ENCODE measurements at regions not wholly inside any gene's neighbourhood (a gene's known extent, or its start where the extent isn't known, plus 50 kb on each side); places are given as distances from the start of the nearest gene placed in this dataset.

DNA sequence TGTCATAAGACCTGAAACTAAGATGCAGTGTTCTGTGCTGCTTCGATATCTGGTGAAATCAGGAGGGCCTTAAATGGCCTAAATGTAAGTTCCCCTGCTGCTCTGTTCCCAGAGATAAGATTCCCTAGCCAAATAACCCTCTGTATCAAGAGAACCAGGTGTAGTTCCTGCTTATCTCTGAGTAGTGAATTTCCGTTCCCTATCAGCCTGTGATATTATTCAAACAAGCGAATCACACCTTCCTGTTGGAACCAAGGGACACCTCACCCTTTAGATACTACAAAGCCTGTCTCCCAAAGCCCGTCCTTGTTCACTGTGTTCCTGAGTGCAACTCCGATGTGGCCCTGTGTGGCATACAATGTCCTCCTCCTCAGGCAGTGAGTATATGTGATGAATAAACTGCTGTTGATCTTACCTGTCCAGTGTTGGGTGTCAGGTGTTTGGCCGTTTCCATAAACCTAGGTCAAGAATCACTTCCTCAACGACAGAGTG, 52.2 kb upstream of the COCH start (continued):
- TF ChIP-seq HDAC1 (IDR thresholded peaks at IDR 0.05) (peak; percentile 37 to 71; a peak in 3 of 4 replicates), MCM7 (IDR thresholded peaks at IDR 0.05) (no peak), MTA2 (IDR thresholded peaks at IDR 0.05; ENCODE audit: low read depth) (peak; percentile 96), NR4A1 (CRISPR knock-in tag; IDR thresholded peaks at IDR 0.05) (no peak), NR4A1 (tag; IDR thresholded peaks at IDR 0.05) (0 out of 2 replicates have a peak, but pooled peaks have one; percentile 64), NCOA1 (IDR thresholded peaks at IDR 0.05; ENCODE audit: low read depth) (peak; percentile 91), SOX6 (IDR thresholded peaks at IDR 0.05) (peak; percentile 96), TSC22D4 (tag; IDR thresholded peaks at IDR 0.05) (no peak), HMGN3 (IDR thresholded peaks at IDR 0.05; ENCODE audit: borderline replicate concordance, extremely low read depth, insufficient read length, low read depth, low read length) (peak; percentile 62), SRF (CRISPR knock-in tag; IDR thresholded peaks at IDR 0.05) (peak in 1 of 2 experiments; percentile 83; a peak in 1 of 4 replicates), ZNF324 (CRISPR knock-in tag; IDR thresholded peaks at IDR 0.05) (no peak), SLC30A9 (CRISPR knock-in tag; IDR thresholded peaks at IDR 0.05) (no peak), ZNF3 (CRISPR knock-in tag; IDR thresholded peaks at IDR 0.05) (no peak), SAP30 (IDR thresholded peaks at IDR 0.05; ENCODE audit: borderline replicate concordance, insufficient read depth, low read depth, low read length, poor library complexity, severe bottlenecking) (no peak), HSF4 (CRISPR knock-in tag; IDR thresholded peaks at IDR 0.05; ENCODE audit: borderline replicate concordance) (no peak), TOE1 (IDR thresholded peaks at IDR 0.05; ENCODE audit: borderline replicate concordance) (peak; percentile 58), TOE1 (CRISPR knock-in tag; IDR thresholded peaks at IDR 0.05; ENCODE audit: borderline replicate concordance, low read depth) (no peak), ZNF717 (CRISPR knock-in tag; IDR thresholded peaks at IDR 0.05) (no peak), ZKSCAN1 (IDR thresholded peaks at IDR 0.05; ENCODE audit: low read depth, low read length) (no peak), PYGO2 (tag; IDR thresholded peaks at IDR 0.05) (peak; percentile 72; the same call in 1 of the 2 replicates), MTA1 (IDR thresholded peaks at IDR 0.05; ENCODE audit: borderline replicate concordance) (peak; percentile 85; the same call in 1 of the 2 replicates)
- TF ChIP-seq, protein P1, sequence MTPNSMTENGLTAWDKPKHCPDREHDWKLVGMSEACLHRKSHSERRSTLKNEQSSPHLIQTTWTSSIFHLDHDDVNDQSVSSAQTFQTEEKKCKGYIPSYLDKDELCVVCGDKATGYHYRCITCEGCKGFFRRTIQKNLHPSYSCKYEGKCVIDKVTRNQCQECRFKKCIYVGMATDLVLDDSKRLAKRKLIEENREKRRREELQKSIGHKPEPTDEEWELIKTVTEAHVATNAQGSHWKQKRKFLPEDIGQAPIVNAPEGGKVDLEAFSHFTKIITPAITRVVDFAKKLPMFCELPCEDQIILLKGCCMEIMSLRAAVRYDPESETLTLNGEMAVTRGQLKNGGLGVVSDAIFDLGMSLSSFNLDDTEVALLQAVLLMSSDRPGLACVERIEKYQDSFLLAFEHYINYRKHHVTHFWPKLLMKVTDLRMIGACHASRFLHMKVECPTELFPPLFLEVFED (CRISPR knock-in tag; conservative IDR thresholded peaks at IDR 0.05): no peak
- TF ChIP-seq, protein P2, sequence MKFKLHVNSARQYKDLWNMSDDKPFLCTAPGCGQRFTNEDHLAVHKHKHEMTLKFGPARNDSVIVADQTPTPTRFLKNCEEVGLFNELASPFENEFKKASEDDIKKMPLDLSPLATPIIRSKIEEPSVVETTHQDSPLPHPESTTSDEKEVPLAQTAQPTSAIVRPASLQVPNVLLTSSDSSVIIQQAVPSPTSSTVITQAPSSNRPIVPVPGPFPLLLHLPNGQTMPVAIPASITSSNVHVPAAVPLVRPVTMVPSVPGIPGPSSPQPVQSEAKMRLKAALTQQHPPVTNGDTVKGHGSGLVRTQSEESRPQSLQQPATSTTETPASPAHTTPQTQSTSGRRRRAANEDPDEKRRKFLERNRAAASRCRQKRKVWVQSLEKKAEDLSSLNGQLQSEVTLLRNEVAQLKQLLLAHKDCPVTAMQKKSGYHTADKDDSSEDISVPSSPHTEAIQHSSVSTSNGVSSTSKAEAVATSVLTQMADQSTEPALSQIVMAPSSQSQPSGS (CRISPR knock-in tag; IDR thresholded peaks at IDR 0.05): no peak
- TF ChIP-seq, protein P3, sequence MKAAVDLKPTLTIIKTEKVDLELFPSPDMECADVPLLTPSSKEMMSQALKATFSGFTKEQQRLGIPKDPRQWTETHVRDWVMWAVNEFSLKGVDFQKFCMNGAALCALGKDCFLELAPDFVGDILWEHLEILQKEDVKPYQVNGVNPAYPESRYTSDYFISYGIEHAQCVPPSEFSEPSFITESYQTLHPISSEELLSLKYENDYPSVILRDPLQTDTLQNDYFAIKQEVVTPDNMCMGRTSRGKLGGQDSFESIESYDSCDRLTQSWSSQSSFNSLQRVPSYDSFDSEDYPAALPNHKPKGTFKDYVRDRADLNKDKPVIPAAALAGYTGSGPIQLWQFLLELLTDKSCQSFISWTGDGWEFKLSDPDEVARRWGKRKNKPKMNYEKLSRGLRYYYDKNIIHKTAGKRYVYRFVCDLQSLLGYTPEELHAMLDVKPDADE (conservative IDR thresholded peaks at IDR 0.05; ENCODE audit: control insufficient read depth, low read depth, low read length): no peak
- TF ChIP-seq, protein P4, sequence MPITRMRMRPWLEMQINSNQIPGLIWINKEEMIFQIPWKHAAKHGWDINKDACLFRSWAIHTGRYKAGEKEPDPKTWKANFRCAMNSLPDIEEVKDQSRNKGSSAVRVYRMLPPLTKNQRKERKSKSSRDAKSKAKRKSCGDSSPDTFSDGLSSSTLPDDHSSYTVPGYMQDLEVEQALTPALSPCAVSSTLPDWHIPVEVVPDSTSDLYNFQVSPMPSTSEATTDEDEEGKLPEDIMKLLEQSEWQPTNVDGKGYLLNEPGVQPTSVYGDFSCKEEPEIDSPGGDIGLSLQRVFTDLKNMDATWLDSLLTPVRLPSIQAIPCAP (CRISPR knock-in tag; IDR thresholded peaks at IDR 0.05; ENCODE audit: borderline replicate concordance): no peak
